ENCODE measurements at regions not wholly inside any gene's neighbourhood (a gene's known extent, or its start where the extent isn't known, plus 50 kb on each side); places are given as distances from the start of the nearest gene placed in this dataset.

- Histone ChIP-seq H3K27ac (ENCODE audit: low read depth, low read length) (no peak overlapping the region), H3K4me1 (ENCODE audit: insufficient read depth, low read length) (no peaks in the 10 kb centered on the region), H3K79me2 (ENCODE audit: insufficient read depth, low read length) (no peaks in the 10 kb centered on the region), H3K4me2 (ENCODE audit: insufficient read depth, low read length) (no peak overlapping the region), H2AFZ (ENCODE audit: low read length) (no peak overlapping the region), H3K27me3 (ENCODE audit: insufficient read depth, low read length) (no peaks in the 10 kb centered on the region), H3K9me3 (ENCODE audit: low read depth, low read length) (no peaks in the 10 kb centered on the region), H4K20me1 (ENCODE audit: insufficient read depth, low read length) (no peaks in the 10 kb centered on the region), H3K36me3 (ENCODE audit: insufficient read depth, low read length) (no peaks in the 10 kb centered on the region), H3K4me3 (ENCODE audit: insufficient read depth, low read length) (no peak overlapping the region)
- no peak for TF ChIP-seq CTCF (IDR thresholded peaks at IDR 0.05; ENCODE audit: extremely low read depth, low read depth, low read length)
- no peak for DNase-seq (ENCODE audit: insufficient read length, low spot score, missing footprints)
Observed at GRCh38 chr14:94966344-94966743, 191.0 kb downstream of the DICER1 start.

GRCh38 chr14:94965551-94966313 lies 191.6 kb downstream of the DICER1 start:
- H2AFZ ChIP-seq (ENCODE audit: low read length), result no peak overlapping the region
- H3K36me3 ChIP-seq (ENCODE audit: insufficient read depth, low read length), result no peaks in the 10 kb centered on the region
- H4K20me1 ChIP-seq (ENCODE audit: insufficient read depth, low read length), result no peaks in the 10 kb centered on the region
- H3K27ac ChIP-seq (ENCODE audit: low read depth, low read length), result no peak overlapping the region
- H3K27me3 ChIP-seq (ENCODE audit: insufficient read depth, low read length), result no peaks in the 10 kb centered on the region
- no peaks in the 10 kb centered on the region for H3K79me2 ChIP-seq (ENCODE audit: insufficient read depth, low read length)
- TF ChIP-seq CTCF (IDR thresholded peaks at IDR 0.05; ENCODE audit: extremely low read depth, low read depth, low read length), result no peak
- no peak for DNase-seq (ENCODE audit: insufficient read length, low spot score, missing footprints)
- no peaks in the 10 kb centered on the region for H3K9me3 ChIP-seq (ENCODE audit: low read depth, low read length)
- no peak overlapping the region for H3K4me2 ChIP-seq (ENCODE audit: insufficient read depth, low read length)
- H3K4me3 ChIP-seq (ENCODE audit: insufficient read depth, low read length), result no peak overlapping the region
- no peaks in the 10 kb centered on the region for H3K4me1 ChIP-seq (ENCODE audit: insufficient read depth, low read length)

GRCh38 chr14:94964931-94965330 lies 192.4 kb downstream of the DICER1 start:
- Histone ChIP-seq H3K27ac (ENCODE audit: low read depth, low read length) (no peak overlapping the region), H3K9me3 (ENCODE audit: low read depth, low read length) (no peaks in the 10 kb centered on the region)
- no peak for DNase-seq (ENCODE audit: insufficient read length, low spot score, missing footprints)

More at GRCh38 chr14:94964931-94965330, 192.4 kb downstream of the DICER1 start:
- Histone ChIP-seq H3K4me3 (ENCODE audit: insufficient read depth, low read length) (no peak overlapping the region), H3K4me1 (ENCODE audit: insufficient read depth, low read length) (no peaks in the 10 kb centered on the region), H3K79me2 (ENCODE audit: insufficient read depth, low read length) (no peaks in the 10 kb centered on the region), H3K36me3 (ENCODE audit: insufficient read depth, low read length) (no peaks in the 10 kb centered on the region), H2AFZ (ENCODE audit: low read length) (no peak overlapping the region), H3K4me2 (ENCODE audit: insufficient read depth, low read length) (no peak overlapping the region), H4K20me1 (ENCODE audit: insufficient read depth, low read length) (no peaks in the 10 kb centered on the region), H3K27me3 (ENCODE audit: insufficient read depth, low read length) (no peaks in the 10 kb centered on the region)
- no peak for TF ChIP-seq CTCF (IDR thresholded peaks at IDR 0.05; ENCODE audit: extremely low read depth, low read depth, low read length)
